Transverse colon (tissue), 4 donors: ENCODE measurements at regions not wholly inside any gene's neighbourhood (a gene's known extent, or its start where the extent isn't known, plus 50 kb on each side); places are given as distances from the start of the nearest gene placed in this dataset.

ENCODE experiments used
- DNase-seq: peaks from one replicate; pipeline ENCODE4 v3.0.0-alpha.2; 2019
- H3K27ac ChIP-seq, 4 donors: fragments of 200-600 bp; sonication (generic); 2 replicates each; pipeline ENCODE4 v1.5.1; 2016 to 2018; ENCODE audit warnings: inconsistent platforms in 4 of 4
- H3K27me3 ChIP-seq: fragments of 200-600 bp; sonication (generic); 2 replicates; pipeline ENCODE4 v1.5.1; 2017; ENCODE audit warnings: inconsistent platforms
- H3K36me3 ChIP-seq, 4 donors: fragments of 200-600 bp; sonication (generic); 2 replicates each; pipeline ENCODE4 v1.5.1; 2017 to 2019; ENCODE audit warnings: inconsistent platforms in 4 of 4
- H3K4me1 ChIP-seq, 4 donors: fragments of 200-600 bp; sonication (generic); 2 replicates each; pipeline ENCODE4 v1.5.1; 2017 to 2020; ENCODE audit warnings: inconsistent platforms in 4 of 4
- H3K4me3 ChIP-seq, 4 donors: fragments of 200-600 bp; sonication (generic); 1 replicate in 1 of 4; 2 replicates in 3 of 4; pipeline versions ENCODE4 v1.5.1 to v1.6.1; 2017 to 2019; ENCODE audit warnings: inconsistent platforms in 4 of 4
- H3K9me3 ChIP-seq, 2 donors: fragments of 200-600 bp; sonication (generic); 2 replicates each; pipeline ENCODE4 v1.5.1; 2017 to 2019; ENCODE audit warnings: inconsistent platforms in 2 of 2
- EP300 ChIP-seq: sonication (generic); formaldehyde crosslinking; IDR thresholded peaks from one replicate; pipeline ENCODE4 v1.6.1; 2017; ENCODE audit warnings: antibody characterized with exemption, low read depth
- POLR2A ChIP-seq: fragments of 450-650 bp; IDR thresholded peaks from one replicate; pipeline ENCODE4 v1.6.1; 2016; ENCODE audit warnings: antibody characterized with exemption, mild to moderate bottlenecking, moderate library complexity
- POLR2AphosphoS5 ChIP-seq, 3 donors: sonication (generic); formaldehyde crosslinking; IDR thresholded peaks; one replicate each; pipeline ENCODE4 v1.6.1; 2016; ENCODE audit warnings: antibody characterized with exemption in 3 of 3
- WGBS, 2 donors: methylation state at CpG; one replicate each; pipeline ENCODE4 v1.1.5; 2018; ENCODE audit warnings: low coverage in 1 of 2; 5-methylcytosine and 5-hydroxymethylcytosine counted together
- in situ Hi-C, 4 donors: fragments of 200-750 bp; cut with MboI; loops; one replicate each; pipeline versions ENCODE4 v1.15.0 to v1.15.1; 2017; ENCODE audit warnings: low sequenced_read_pairs in 3 of 4, low pct_ligation_motif_present in 1 of 4, low pct_unique_long_range_greater_than_20kb in 1 of 4
- intact Hi-C: fragments of 100-400 bp; cut with DNase I; formaldehyde crosslinking; loops from one replicate; pipeline ENCODE4 v1.15.1; 2023; ENCODE audit warnings: low total_unique reads
- TF ChIP-seq, protein P1 (sequence below), 5 experiments: fragments of 200-600 bp in 3 of 5; fragments of 450-650 bp in 2 of 5; sonication (generic) in 3 of 5; IDR thresholded peaks; 1 replicate in 2 of 5; 2 replicates in 3 of 5; pipeline ENCODE4 v1.5.1; 2016 to 2017; ENCODE audit warnings: antibody characterized with exemption in 5 of 5, inconsistent platforms in 3 of 5, mild to moderate bottlenecking in 2 of 5, moderate library complexity in 1 of 5

DNA sequence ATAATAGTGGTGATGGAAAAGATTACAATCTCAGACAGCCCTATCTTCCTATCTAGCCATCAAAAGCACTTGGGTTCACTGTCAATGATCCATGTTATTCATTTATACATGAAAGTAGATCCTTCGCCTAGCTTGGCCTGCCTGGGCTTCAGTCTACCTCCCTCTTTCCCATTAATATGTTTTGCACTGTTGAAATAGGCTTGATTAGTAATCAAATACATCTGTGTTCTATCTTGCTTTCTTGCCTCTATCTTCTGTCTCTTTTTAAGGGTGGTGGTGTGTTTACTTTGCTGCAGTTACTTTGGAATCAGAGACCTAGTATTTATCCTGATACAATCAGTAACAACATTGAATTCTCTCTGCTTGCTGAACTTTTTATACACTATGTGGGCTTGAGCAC, 521.2 kb downstream of the TNS1 start:
- TF ChIP-seq POLR2AphosphoS5 (IDR thresholded peaks at IDR 0.05) (no peak), EP300 (no peak), POLR2A (no peak)
- TF ChIP-seq, protein P1, sequence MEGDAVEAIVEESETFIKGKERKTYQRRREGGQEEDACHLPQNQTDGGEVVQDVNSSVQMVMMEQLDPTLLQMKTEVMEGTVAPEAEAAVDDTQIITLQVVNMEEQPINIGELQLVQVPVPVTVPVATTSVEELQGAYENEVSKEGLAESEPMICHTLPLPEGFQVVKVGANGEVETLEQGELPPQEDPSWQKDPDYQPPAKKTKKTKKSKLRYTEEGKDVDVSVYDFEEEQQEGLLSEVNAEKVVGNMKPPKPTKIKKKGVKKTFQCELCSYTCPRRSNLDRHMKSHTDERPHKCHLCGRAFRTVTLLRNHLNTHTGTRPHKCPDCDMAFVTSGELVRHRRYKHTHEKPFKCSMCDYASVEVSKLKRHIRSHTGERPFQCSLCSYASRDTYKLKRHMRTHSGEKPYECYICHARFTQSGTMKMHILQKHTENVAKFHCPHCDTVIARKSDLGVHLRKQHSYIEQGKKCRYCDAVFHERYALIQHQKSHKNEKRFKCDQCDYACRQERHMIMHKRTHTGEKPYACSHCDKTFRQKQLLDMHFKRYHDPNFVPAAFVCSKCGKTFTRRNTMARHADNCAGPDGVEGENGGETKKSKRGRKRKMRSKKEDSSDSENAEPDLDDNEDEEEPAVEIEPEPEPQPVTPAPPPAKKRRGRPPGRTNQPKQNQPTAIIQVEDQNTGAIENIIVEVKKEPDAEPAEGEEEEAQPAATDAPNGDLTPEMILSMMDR (IDR thresholded peaks at IDR 0.05), result no peak
- Histone ChIP-seq H3K4me3 (no peak overlapping the region), H3K36me3 (no peaks in the 10 kb centered on the region), H3K9me3 (no peaks in the 10 kb centered on the region), H3K4me1 (no peaks in the 10 kb centered on the region), H3K27ac (no peak overlapping the region), H3K27me3 (no peaks in the 10 kb centered on the region)
- in situ Hi-C loops, result no loop called here
- WGBS, 2 donors, result 82 to 100% methylated on average over 1 of the region's 1 CpG
- intact Hi-C loops, result no loop called here
- DNase-seq, result no peak

DNA sequence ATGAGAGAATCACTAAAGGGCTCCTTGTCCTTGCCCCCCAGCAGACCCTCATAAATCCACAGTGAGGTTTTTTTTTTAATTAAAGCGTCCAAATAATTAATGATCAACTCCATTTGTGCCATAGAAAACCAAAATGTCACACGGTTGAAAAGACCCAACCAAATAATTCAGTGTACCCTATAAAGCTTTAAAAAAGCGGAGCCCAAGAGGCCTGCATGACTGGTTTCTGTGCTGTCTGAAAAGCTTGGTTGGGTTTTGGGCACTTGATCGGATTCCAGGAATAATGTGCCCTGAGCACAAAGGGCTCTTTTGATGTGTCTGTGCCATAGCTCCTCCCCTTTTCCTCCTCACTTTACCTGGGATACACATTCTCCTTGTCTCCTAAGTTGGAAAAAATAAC, 523.2 kb downstream of the TNS1 start:
- TF ChIP-seq POLR2AphosphoS5 (IDR thresholded peaks at IDR 0.05) (no peak), EP300 (no peak), POLR2A (no peak)
- TF ChIP-seq, protein P1 (IDR thresholded peaks at IDR 0.05), result no peak
- H3K27ac ChIP-seq, result no peak overlapping the region
- no peaks in the 10 kb centered on the region for H3K27me3 ChIP-seq
- no peaks in the 10 kb centered on the region for H3K4me1 ChIP-seq
- DNase-seq, result no peak
- intact Hi-C loops (no loop called here), in situ Hi-C loops (no loop called here)
- 52 to 73% methylated on average over 4 of the region's 4 CpGs for WGBS, 2 donors
- H3K36me3 ChIP-seq, result no peaks in the 10 kb centered on the region
- H3K4me3 ChIP-seq, result no peak overlapping the region
- no peaks in the 10 kb centered on the region for H3K9me3 ChIP-seq

DNA sequence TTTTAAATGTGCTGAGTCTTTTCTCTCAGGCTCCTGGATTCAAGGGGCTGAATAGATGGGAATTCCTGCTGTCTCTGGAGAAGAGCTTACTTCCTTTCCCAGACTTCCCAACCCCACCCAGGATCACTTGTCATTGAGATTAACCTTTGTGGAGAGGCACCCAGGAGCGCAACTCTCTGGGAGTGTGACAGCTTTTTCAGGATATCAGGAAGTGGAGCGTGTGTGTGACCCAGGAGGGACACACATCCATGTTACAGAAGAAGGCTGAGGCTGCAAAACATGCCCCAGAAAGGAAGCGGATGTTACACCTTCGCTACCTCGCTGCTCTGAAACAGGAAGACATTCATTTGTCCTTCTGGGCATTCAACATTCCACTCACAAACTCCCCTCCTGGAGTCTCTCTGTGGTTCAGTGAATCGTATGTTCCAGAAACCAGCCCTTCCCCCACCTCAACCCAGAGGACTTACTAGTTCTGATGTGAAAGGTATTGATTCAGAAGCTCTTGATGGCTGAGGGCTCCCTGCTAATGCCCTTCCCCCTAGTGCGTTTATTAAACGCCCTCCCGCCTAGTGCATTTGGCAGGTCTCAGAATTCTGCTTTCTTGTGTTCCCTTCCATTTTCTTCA, 523.9 kb downstream of the TNS1 start:
- Histone ChIP-seq H3K4me1 (no peaks in the 10 kb centered on the region), H3K4me3 (no peak overlapping the region), H3K27ac (no peak overlapping the region), H3K27me3 (no peaks in the 10 kb centered on the region), H3K9me3 (no peaks in the 10 kb centered on the region), H3K36me3 (no peaks in the 10 kb centered on the region)
- TF ChIP-seq POLR2A, result no peak
- no peak for TF ChIP-seq EP300
- DNase-seq, result no peak
- in situ Hi-C loops (no loop called here), intact Hi-C loops (no loop called here)
- WGBS, 2 donors, result 78 to 87% methylated on average over 3 to 9 of the region's 9 CpGs

DNA sequence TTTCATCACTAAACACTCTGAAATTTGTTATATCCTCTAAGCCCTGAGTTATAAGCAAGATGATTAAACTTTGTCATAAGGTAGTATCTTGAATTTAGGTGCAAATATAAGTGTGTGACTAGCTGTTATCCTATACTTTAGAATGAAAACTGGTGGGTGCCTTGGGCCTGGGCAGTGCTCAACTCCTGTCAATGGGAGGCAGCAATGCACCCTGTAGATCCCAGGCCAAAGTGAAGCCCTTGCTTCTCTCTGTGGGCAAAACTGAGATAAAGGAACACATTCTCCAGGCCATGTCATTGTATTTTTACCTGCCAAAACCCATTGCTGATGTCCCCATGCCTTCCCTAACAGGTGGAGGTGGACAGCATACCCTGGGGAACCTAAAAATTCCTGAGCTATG, 525.2 kb downstream of the TNS1 start:
- in situ Hi-C loops, result no loop called here

More for the DNA sequence above, 525.2 kb downstream of the TNS1 start:
- no peak for TF ChIP-seq EP300
- TF ChIP-seq, protein P1 (IDR thresholded peaks at IDR 0.05), result no peak
- no peak for TF ChIP-seq POLR2AphosphoS5 (IDR thresholded peaks at IDR 0.05)
- TF ChIP-seq POLR2A, result no peak
- DNase-seq, result no peak
- Histone ChIP-seq H3K9me3 (no peaks in the 10 kb centered on the region), H3K27me3 (no peaks in the 10 kb centered on the region), H3K27ac (no peak overlapping the region), H3K36me3 (no peaks in the 10 kb centered on the region), H3K4me1 (no peaks in the 10 kb centered on the region), H3K4me3 (no peak overlapping the region)
- intact Hi-C loops, result no loop called here
